Activated CD8-positive, alpha-beta memory T cell treated with anti-CD3 and anti-CD28 coated beads, Interleukin-2, amount 10 ng/mL, durations not matched to agents 7 days and 5 days (primary cell): ENCODE measurements at regions not wholly inside any gene's neighbourhood (a gene's known extent, or its start where the extent isn't known, plus 50 kb on each side); places are given as distances from the start of the nearest gene placed in this dataset. TPM values are rescaled to one million over a fixed set of nuclear protein-coding genes. Genes with fewer than 3 reads are reported as not detected.

Experiments
- ATAC-seq: fragments of 150-1000 bp; cut with Tn5 transposase; one replicate; pipeline ENCODE4 v1.10.0; 2021; ENCODE audit warnings: moderate library complexity
- CTCF ChIA-PET: fragments of 350-600 bp; sonication (Branson Sonifier 250); formaldehyde crosslinking; loops from one replicate; lab custom pipeline; 2021; ENCODE audit warnings: antibody characterized with exemption; lab: Charles Lee
- DNase-seq: peaks from one replicate; pipeline ENCODE4 v3.0.0-alpha.2; 2020
- H3K27ac Mint-ChIP-seq: one replicate; pipeline ENCODE4 v1.8.0; 2021; ENCODE audit warnings: mild to moderate bottlenecking, mixed read lengths
- H3K27me3 Mint-ChIP-seq: one replicate; pipeline ENCODE4 v1.8.0; 2021; ENCODE audit warnings: mixed read lengths
- H3K36me3 Mint-ChIP-seq: one replicate; pipeline ENCODE4 v1.8.0; 2021; ENCODE audit warnings: mild to moderate bottlenecking, mixed read lengths
- H3K4me1 Mint-ChIP-seq: one replicate; pipeline ENCODE4 v1.8.0; 2021; ENCODE audit warnings: mixed read lengths
- H3K4me3 Mint-ChIP-seq: one replicate; pipeline ENCODE4 v1.8.0; 2021; ENCODE audit warnings: mild to moderate bottlenecking, moderate library complexity, mixed read lengths
- H3K9me3 Mint-ChIP-seq: one replicate; pipeline ENCODE4 v1.8.0; 2022; ENCODE audit warnings: low read depth, mixed read lengths
- microRNA-seq: library from miRNA; unstranded; fragments of <30 nt; microRNA quantifications from one replicate; pipeline ENCODE4 v1.2.0, GENCODE V29; 2022

- CTCF ChIA-PET = no interaction called here
- H3K36me3 Mint-ChIP-seq = no peaks in the 10 kb centered on the region
- DNase-seq = no peak
- H3K4me1 Mint-ChIP-seq = no peaks in the 10 kb centered on the region
- peaks cover 11% of the 10 kb centered on the region for H3K27me3 Mint-ChIP-seq
- ATAC-seq = no peak
- H3K4me3 Mint-ChIP-seq = no peak overlapping the region
- H3K9me3 Mint-ChIP-seq = peaks cover 2% of the 10 kb centered on the region
- H3K27ac Mint-ChIP-seq = no peak overlapping the region
Observed at GRCh38 chr2:221350616-221351015, 221.5 kb downstream of the EPHA4 start.

- H3K27me3 Mint-ChIP-seq = peaks cover 7% of the 10 kb centered on the region
- no peak overlapping the region for H3K4me3 Mint-ChIP-seq
- DNase-seq (no peak), ATAC-seq (no peak)
- H3K9me3 Mint-ChIP-seq = peaks cover 2% of the 10 kb centered on the region
- no peaks in the 10 kb centered on the region for H3K4me1 Mint-ChIP-seq
- CTCF ChIA-PET = no interaction called here
- H3K27ac Mint-ChIP-seq = no peak overlapping the region
- no peaks in the 10 kb centered on the region for H3K36me3 Mint-ChIP-seq
Observed at GRCh38 chr2:221353201-221353600, 218.9 kb downstream of the EPHA4 start.

- H3K27me3 Mint-ChIP-seq = no peaks in the 10 kb centered on the region
- no peak for DNase-seq
- no peaks in the 10 kb centered on the region for H3K9me3 Mint-ChIP-seq
- H3K27ac Mint-ChIP-seq = no peak overlapping the region
- CTCF ChIA-PET = no interaction called here
- H3K4me1 Mint-ChIP-seq = no peaks in the 10 kb centered on the region
- no peak overlapping the region for H3K4me3 Mint-ChIP-seq
- H3K36me3 Mint-ChIP-seq = no peaks in the 10 kb centered on the region
- ATAC-seq = no peak
Observed at GRCh38 chr2:221360312-221360711, 211.8 kb downstream of the EPHA4 start.

- no peak overlapping the region for H3K27ac Mint-ChIP-seq
- H3K9me3 Mint-ChIP-seq = no peaks in the 10 kb centered on the region
- DNase-seq (no peak), ATAC-seq (no peak)
- H3K4me3 Mint-ChIP-seq = no peak overlapping the region
- CTCF ChIA-PET = no interaction called here
- no peaks in the 10 kb centered on the region for H3K27me3 Mint-ChIP-seq
- no peaks in the 10 kb centered on the region for H3K36me3 Mint-ChIP-seq
- no peaks in the 10 kb centered on the region for H3K4me1 Mint-ChIP-seq
Observed at GRCh38 chr2:221360742-221361141, 211.4 kb downstream of the EPHA4 start.

- Mint-ChIP-seq H3K4me1 (no peaks in the 10 kb centered on the region), H3K9me3 (no peaks in the 10 kb centered on the region), H3K27me3 (no peaks in the 10 kb centered on the region), H3K36me3 (no peaks in the 10 kb centered on the region), H3K4me3 (no peak overlapping the region), H3K27ac (no peak overlapping the region)
- ATAC-seq (no peak), DNase-seq (no peak)
- CTCF ChIA-PET = no interaction called here
Observed at GRCh38 chr2:221361633-221362032, 210.5 kb downstream of the EPHA4 start.

- DNase-seq = no peak
- no peaks in the 10 kb centered on the region for H3K9me3 Mint-ChIP-seq
- no peaks in the 10 kb centered on the region for H3K36me3 Mint-ChIP-seq
- CTCF ChIA-PET = no interaction called here
- H3K4me1 Mint-ChIP-seq = no peaks in the 10 kb centered on the region
- peaks cover 2% of the 10 kb centered on the region for H3K27me3 Mint-ChIP-seq
- no peak overlapping the region for H3K4me3 Mint-ChIP-seq
- H3K27ac Mint-ChIP-seq = no peak overlapping the region
- ATAC-seq = no peak
Observed at GRCh38 chr2:221364672-221365071, 207.4 kb downstream of the EPHA4 start.

Small RNAs in the stretch of these regions (microRNA-seq; reads per million reads assigned to microRNA genes)
- not detected for gene MIR4268
